T47D (cell line): ENCODE measurements at regions not wholly inside any gene's neighbourhood (a gene's known extent, or its start where the extent isn't known, plus 50 kb on each side); places are given as distances from the start of the nearest gene placed in this dataset.

ENCODE experiments used
- DNase-seq, 2 experiments: peaks; one replicate each; pipeline versions ENCODE4 v3.0.0 to v3.0.0-alpha.2; 2011 to 2012; ENCODE audit warnings: low read depth in 1 of 2, low spot score in 1 of 2
- JUND ChIP-seq: IDR thresholded peaks from 2 replicates; pipeline ENCODE4 v1.6.1; 2012; ENCODE audit warnings: low read depth
- in situ Hi-C: cut with HindIII; loops from 2 replicates; pipeline ENCODE4 v1.10.0; 2016; ENCODE audit warnings: low sequenced_read_pairs, low pct_unique_long_range_greater_than_20kb

GRCh38 chr5:96072791-96073165 is 111.1 kb upstream of the ELL2 start:
- in situ Hi-C loops, result no loop called here
- TF ChIP-seq JUND, result no peak

DNA sequence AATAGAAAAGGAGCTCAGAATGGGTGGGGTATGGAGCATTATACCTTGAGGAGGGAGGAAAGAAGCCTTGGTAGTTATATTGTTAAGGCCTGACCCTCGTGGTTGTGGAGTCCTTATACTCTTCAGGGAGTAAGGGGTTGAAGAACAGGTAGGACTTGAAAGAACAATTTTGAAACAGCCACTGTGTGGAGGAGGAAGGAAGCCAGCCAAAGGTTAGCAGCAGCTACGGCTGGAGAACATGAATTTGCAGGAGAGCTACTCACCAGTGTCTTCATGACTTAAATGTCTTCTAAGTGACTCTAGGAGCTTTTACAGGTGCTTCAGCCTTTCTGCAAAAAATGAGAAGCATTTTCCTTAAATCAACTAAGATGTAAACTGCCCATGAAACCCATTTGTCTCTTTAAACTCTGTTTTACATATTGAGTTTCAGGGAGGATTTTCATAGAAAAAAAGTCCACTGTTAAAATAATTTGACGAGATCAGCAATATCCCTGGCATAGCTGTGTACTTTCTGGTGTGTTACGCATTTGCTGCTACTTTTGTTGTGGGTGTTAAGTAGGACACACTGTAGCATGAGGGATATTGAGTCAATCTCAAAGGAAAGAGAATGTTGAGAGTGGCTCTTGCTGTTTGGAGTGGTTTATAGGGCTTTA is 110.6 kb upstream of the ELL2 start:
- in situ Hi-C loops, result no loop called here
- no peak for TF ChIP-seq JUND
- peak in 1 of 2 experiments; percentile 42 for DNase-seq

More at GRCh38 chr5:96072791-96073165, 111.1 kb upstream of the ELL2 start:
- no peak for DNase-seq

DNA sequence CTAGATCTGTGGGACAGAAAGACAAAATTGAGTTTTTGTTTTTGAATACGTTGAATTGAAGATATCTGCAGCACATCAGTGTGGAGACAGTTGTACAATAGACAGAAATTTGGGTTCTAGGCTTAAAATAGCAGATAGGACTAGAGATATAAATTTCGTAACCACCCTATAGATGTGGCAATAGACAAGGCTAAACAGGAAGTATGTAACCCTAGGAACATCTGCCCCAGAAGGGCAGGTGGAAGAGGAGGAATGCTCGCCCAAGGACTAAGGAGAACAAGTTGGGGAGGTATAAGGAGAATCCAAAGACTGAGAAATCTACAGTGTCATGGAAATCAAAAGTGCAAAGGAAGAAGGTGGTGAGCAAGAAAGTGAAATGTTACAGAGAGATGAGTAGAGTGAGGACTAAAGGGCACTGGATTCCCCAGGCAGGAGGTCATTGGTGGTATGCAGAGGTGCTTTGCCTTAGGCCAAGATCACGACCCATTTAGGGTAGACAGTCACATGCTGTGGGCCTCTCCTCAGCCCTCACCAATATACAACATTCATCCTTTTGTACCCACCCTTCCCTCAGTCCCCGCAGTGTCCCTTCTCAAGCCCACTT is 109.1 kb upstream of the ELL2 start:
- no peak for DNase-seq

GRCh38 chr5:96067894-96068614 is 106.4 kb upstream of the ELL2 start:
- TF ChIP-seq JUND, result no peak
- in situ Hi-C loops, result no loop called here
- peak in 1 of 2 experiments; percentile 10 for DNase-seq

More for the DNA sequence above, 109.1 kb upstream of the ELL2 start:
- no peak for TF ChIP-seq JUND
- in situ Hi-C loops, result no loop called here

DNA sequence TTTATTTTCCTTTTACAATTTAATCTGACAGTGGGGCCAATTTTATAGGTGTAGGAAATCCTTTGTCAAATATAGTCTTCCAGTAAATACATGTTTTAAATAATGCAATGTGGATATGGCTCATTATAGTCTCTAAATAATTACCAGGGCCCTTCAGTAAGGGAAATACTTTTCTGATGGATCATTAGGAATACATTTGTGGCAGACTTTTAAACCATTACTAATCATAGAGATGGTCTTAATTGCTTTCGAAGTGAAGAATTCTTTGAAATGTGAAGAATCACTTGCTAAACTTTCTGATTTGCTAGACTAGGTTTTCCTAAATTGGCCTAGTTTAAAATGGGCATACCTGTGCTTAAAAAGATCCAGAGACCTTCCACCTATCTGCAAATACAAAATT is 105.6 kb upstream of the ELL2 start:
- in situ Hi-C loops, result no loop called here
- DNase-seq, result no peak
- TF ChIP-seq JUND, result no peak

DNA sequence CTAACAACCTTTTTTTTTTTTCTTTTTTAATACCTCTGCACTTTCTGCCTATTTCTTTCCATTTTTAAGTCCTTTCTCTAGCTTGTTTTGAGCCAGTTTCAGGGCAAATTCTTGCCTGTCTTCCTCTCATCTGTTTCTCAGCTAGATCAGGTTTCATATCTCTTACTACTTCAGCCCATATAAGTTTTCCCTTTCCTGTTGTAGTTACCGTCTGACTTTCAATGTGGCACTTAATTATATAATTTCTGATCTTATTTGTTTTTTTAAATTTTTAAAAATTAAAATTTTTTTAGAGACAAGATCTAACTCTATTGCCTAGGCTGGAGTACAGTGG is 104.7 kb upstream of the ELL2 start:
- in situ Hi-C loops, result no loop called here
- no peak for TF ChIP-seq JUND
- DNase-seq, result no peak

GRCh38 chr5:96065685-96066385 is 104.2 kb upstream of the ELL2 start:
- no peak for DNase-seq
- TF ChIP-seq JUND, result no peak
- in situ Hi-C loops, result no loop called here

DNA sequence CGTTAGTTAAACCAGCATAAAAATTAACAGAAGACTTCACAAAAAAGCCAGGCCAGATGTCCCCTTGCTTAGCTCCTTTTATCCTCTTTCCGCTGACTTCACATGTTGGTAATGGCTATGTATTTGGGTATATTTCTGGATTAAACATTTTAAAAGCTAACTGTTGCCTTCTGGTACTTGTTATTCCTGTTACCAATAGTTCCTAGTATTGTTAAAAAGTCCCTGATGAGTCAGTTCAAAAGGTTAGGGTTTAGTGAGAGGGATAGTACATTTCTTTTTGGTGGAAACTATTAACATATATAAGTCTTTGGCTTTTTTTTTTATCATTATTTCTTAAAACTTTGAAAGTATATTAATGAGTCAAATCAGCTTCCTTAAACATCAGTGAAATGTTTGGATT is 103.2 kb upstream of the ELL2 start:
- in situ Hi-C loops, result no loop called here
- no peak for DNase-seq
- no peak for TF ChIP-seq JUND

DNA sequence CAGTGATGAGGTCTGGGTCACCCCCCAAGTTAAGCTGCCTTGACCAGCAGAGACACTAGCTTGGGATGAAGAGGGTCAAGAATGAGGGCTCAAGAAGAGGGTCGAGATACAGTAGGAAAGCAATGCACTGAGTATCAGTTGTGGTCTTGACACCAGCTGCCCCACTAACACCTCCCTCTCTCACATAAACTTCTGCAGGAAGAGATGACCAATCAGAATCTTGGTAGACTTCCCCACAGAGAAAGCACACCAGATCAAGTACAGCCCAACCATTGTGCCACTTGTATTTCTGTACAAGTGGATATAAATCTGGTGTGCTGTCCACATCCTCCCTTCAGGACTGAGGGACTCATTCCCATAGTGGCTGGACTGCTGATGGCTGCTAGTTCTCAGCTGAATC is 101.2 kb upstream of the ELL2 start:
- TF ChIP-seq JUND, result no peak
- in situ Hi-C loops, result no loop called here
- DNase-seq, result no peak

GRCh38 chr5:96058084-96058483 is 96.4 kb upstream of the ELL2 start:
- in situ Hi-C loops, result no loop called here
- TF ChIP-seq JUND, result no peak
- DNase-seq, result no peak

DNA sequence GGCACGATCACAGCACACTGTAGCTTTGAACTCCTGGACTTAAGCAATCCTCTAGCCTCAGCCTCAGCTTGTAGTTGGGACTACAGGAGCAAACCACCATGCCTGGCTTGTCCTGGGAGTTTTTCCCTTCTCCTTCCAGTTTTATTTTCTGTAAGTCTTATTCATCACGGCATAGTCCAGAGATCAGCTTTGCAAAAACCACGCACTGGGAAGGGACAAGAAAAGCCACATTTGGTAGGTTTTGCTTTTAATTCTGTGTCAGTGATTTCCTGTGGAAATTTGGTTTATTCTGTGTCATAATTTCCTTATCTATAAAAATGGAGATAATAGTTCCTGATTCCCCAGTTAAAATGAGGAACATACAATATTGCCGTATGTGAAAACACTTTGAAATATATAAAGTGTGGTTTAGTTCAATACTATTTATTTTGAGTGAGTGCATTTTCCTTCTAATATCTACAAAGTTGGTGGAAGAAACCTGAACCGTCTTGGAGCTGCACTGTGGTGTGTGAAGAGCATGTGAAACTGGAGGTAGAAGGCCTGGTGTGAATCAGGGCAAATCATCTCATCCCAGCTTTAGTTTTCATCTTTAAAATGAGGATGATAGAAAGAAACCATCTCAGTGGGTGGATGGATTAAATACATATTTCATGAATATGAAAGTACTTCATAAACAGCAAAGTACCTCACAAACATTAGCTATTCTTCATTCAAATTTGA is 92.8 kb upstream of the ELL2 start:
- in situ Hi-C loops, result no loop called here
- DNase-seq, result no peak
- TF ChIP-seq JUND, result no peak

DNA sequence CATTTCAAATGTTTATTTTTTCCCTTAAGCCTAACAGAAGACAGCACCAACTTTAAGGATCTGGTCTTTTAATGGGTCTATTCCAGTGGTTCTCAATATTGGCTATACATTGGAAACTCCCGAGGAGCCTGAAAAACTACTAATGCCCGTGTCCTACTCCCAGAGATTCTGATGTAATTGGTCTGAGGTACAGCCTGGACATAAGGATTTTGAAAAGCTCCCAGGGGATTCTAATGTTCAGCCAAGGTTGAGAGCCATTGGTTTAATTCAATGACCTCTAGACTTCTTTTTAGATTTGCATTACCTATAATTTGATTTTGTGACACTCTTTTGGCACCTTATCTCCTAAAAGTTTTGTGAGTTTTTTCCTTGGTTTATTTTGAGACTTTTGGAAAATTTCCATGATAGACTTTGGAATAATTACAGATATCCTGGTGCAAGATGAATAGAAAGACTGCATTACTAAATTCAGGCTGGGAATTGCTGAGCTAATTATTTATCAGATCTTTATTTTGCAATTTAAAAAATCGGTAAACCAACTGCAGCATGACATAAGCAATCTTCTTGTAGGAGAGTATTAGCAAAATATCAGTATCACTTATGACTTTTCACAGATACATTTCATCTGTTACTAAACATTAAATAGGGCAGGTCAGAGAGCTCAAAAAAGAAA is 91.5 kb upstream of the ELL2 start:
- no peak for TF ChIP-seq JUND
- no peak for DNase-seq
- in situ Hi-C loops, result no loop called here
